Glutamatergic neuron (in vitro differentiated cells): ENCODE measurements at regions not wholly inside any gene's neighbourhood (a gene's known extent, or its start where the extent isn't known, plus 50 kb on each side); places are given as distances from the start of the nearest gene placed in this dataset.
"Not testable (repeated sequence)": the region's sequence is repeated elsewhere in the genome, so short reads cannot be mapped to it uniquely, and the experiment has no call there.

ENCODE experiments used
- DNase-seq: peaks from one replicate; pipeline ENCODE4 v3.0.0; 2022
- H3K27ac Mint-ChIP-seq: one replicate; pipeline ENCODE4 v1.8.0; 2020; ENCODE audit warnings: mild to moderate bottlenecking, mixed read lengths, inconsistent platforms; ENCODE audit not compliant: unreplicated experiment
- H3K27me3 Mint-ChIP-seq: one replicate; pipeline ENCODE4 v1.8.0; 2020; ENCODE audit warnings: mild to moderate bottlenecking, moderate library complexity, mixed read lengths, inconsistent platforms; ENCODE audit not compliant: unreplicated experiment
- H3K36me3 Mint-ChIP-seq: one replicate; pipeline ENCODE4 v1.8.0; 2020; ENCODE audit warnings: mild to moderate bottlenecking, mixed read lengths, inconsistent platforms; ENCODE audit not compliant: unreplicated experiment
- H3K4me1 Mint-ChIP-seq: one replicate; pipeline ENCODE4 v1.8.0; 2020; ENCODE audit warnings: mild to moderate bottlenecking, low read depth, mixed read lengths, inconsistent platforms; ENCODE audit not compliant: unreplicated experiment
- H3K4me3 Mint-ChIP-seq: one replicate; pipeline ENCODE4 v1.8.0; 2020; ENCODE audit warnings: mild to moderate bottlenecking, mixed read lengths, inconsistent platforms; ENCODE audit not compliant: unreplicated experiment
- H3K9me3 Mint-ChIP-seq: one replicate; pipeline ENCODE4 v1.8.0; 2020; ENCODE audit warnings: mild to moderate bottlenecking, moderate library complexity, mixed read lengths, inconsistent platforms; ENCODE audit not compliant: unreplicated experiment
- TF ChIP-seq, protein P1 (sequence below): fragments of 200-600 bp; sonication (generic); IDR thresholded peaks from one replicate; pipeline ENCODE4 v1.5.0; 2021; ENCODE audit not compliant: partially characterized antibody, unreplicated experiment

DNA sequence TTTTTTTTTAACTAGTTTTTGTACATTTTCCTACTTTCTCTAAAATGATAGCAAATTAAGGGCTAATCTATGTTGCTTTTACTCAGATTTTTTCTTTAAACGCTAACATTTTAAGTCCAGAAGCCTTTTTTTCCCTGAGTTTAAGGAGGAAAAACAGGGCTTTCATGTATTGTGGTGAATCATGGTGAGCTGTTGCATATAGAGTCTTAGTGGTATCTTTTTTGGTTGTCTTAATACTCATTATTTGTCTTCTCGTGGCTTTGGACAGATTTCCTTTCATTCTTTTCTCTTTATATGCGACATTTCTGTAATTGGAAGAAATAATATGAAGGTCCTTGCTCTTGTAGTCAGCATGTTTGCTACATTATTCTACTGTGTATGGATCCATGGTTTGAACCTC is 1015.6 kb downstream of the PLA2G4A start:
- TF ChIP-seq, protein P1, sequence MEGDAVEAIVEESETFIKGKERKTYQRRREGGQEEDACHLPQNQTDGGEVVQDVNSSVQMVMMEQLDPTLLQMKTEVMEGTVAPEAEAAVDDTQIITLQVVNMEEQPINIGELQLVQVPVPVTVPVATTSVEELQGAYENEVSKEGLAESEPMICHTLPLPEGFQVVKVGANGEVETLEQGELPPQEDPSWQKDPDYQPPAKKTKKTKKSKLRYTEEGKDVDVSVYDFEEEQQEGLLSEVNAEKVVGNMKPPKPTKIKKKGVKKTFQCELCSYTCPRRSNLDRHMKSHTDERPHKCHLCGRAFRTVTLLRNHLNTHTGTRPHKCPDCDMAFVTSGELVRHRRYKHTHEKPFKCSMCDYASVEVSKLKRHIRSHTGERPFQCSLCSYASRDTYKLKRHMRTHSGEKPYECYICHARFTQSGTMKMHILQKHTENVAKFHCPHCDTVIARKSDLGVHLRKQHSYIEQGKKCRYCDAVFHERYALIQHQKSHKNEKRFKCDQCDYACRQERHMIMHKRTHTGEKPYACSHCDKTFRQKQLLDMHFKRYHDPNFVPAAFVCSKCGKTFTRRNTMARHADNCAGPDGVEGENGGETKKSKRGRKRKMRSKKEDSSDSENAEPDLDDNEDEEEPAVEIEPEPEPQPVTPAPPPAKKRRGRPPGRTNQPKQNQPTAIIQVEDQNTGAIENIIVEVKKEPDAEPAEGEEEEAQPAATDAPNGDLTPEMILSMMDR = no peak
- no peaks in the 10 kb centered on the region for H3K9me3 Mint-ChIP-seq
- H3K27ac Mint-ChIP-seq = no peak overlapping the region
- DNase-seq = no peak
- no peak overlapping the region for H3K4me3 Mint-ChIP-seq
- H3K4me1 Mint-ChIP-seq = no peaks in the 10 kb centered on the region
- no peaks in the 10 kb centered on the region for H3K27me3 Mint-ChIP-seq
- no peaks in the 10 kb centered on the region for H3K36me3 Mint-ChIP-seq

DNA sequence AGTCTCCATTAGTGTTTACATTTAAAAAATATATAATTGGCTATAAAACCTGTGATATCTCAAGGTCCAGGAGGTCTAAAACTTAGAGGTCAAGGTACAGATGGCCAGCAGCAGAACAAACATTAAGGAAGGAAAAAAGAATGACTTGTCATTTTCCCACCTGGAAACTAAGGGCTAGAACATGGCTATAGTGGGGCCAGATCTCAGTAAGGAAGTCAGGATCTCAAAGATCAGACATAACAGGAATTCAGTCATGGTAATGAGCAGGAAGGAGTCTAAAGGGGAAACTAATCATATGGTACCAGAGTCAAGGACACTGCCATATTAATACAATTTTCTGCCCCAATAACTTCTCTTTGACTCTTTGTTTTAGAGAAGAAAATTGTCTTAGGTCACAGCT is 1018.8 kb downstream of the PLA2G4A start:
- H3K4me1 Mint-ChIP-seq = no peaks in the 10 kb centered on the region
- no peaks in the 10 kb centered on the region for H3K9me3 Mint-ChIP-seq
- H3K27ac Mint-ChIP-seq = no peak overlapping the region
- peaks cover 2% of the 10 kb centered on the region for H3K27me3 Mint-ChIP-seq
- TF ChIP-seq, protein P1 = no peak
- peaks cover 4% of the 10 kb centered on the region for H3K36me3 Mint-ChIP-seq
- no peak overlapping the region for H3K4me3 Mint-ChIP-seq
- no peak for DNase-seq

DNA sequence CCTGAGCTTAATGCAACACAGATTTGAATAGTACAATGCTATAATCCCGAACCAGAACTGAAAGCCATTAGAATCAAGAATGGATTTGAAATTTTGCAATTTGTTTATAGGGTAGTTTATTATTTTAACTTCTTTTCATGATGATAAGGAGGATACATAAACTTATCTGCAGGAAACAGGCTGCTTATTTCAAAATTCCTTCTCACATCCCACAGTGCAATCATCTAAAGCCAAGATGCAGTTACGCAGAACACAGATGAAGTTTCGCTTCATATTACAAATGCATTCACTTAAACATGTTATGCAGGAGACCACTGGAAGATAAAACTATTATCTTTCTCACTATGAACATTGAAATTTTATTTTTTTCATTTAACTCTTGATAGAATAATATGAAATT is 1019.6 kb downstream of the PLA2G4A start:
- Mint-ChIP-seq H3K27me3 (peaks cover 2% of the 10 kb centered on the region), H3K9me3 (no peaks in the 10 kb centered on the region), H3K36me3 (peaks cover 4% of the 10 kb centered on the region), H3K27ac (no peak overlapping the region), H3K4me1 (no peaks in the 10 kb centered on the region), H3K4me3 (no peak overlapping the region)
- DNase-seq = no peak
- TF ChIP-seq, protein P1 = no peak

DNA sequence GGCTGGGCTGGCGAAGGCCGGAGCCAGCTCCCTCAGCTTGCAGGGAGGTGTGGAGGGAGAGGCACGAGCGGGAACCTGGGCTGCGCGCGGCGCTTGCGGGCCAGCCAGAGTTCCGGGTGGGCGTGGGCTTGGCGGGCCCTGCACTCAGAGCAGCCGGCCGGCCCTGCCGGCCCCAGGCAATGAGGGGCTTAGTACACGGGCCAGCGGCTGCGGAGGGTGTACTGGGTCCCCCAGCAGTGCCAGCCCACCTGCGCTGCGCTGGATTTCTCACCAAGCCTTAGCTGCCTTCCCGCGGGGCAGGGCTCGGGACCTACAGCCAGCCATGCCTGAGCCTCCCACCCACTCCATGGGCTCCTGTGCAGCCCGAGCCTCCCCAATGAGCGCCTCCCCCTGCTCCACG is 1021.4 kb downstream of the PLA2G4A start:
- H3K4me3 Mint-ChIP-seq, H3K27me3 Mint-ChIP-seq, DNase-seq, H3K9me3 Mint-ChIP-seq, H3K27ac Mint-ChIP-seq, H3K36me3 Mint-ChIP-seq, H3K4me1 Mint-ChIP-seq: not testable (repeated sequence)

DNA sequence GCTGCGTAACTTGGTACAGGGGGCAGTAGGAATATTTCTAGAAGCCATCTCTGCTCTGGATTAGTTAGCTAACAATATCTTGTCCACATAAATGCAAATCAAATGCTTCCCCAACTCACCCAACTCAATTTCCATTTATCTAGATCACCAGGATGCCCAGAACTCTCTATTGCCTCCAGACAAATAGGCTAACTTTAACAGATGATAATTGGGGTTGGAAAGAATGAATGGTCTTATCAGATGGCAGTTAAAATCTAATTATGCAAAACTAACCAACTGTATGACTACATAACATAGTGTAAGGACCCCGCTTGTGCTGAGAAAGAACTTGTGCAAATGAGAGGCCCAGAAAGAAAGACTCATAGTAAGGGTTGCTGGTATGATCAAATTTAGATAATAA is 1024.8 kb downstream of the PLA2G4A start:
- TF ChIP-seq, protein P1 = no peak
- no peak overlapping the region for H3K27ac Mint-ChIP-seq
- H3K4me1 Mint-ChIP-seq = no peaks in the 10 kb centered on the region

DNA sequence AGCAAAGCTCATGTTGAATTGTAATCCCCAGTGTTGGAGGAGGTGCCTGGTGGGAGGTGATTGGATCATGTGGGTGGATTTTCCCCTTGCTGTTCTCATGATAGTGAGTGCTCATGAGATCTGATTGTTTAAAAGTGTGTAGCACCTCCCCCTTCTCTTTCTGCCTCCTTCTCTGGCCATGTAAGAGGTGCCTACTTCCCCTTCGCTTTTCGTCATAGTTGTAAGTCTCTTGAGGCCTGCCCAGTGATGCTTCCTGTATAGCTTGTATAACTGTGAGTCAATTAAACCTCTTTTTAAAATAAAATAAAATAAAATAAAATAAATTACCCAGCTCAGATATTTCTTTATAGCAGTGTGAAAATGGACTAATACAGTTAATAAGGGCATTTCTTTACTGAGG is 1025.7 kb downstream of the PLA2G4A start:
- Mint-ChIP-seq H3K27ac (no peak overlapping the region), H3K36me3 (peaks cover 4% of the 10 kb centered on the region), H3K4me1 (no peaks in the 10 kb centered on the region), H3K9me3 (no peaks in the 10 kb centered on the region), H3K27me3 (peaks cover 2% of the 10 kb centered on the region), H3K4me3 (no peak overlapping the region)
- no peak for DNase-seq
- TF ChIP-seq, protein P1 = no peak

More for the DNA sequence above, 1024.8 kb downstream of the PLA2G4A start:
- H3K27me3 Mint-ChIP-seq = peaks cover 2% of the 10 kb centered on the region
- H3K9me3 Mint-ChIP-seq = no peaks in the 10 kb centered on the region
- DNase-seq = no peak
- no peak overlapping the region for H3K4me3 Mint-ChIP-seq
- peaks cover 4% of the 10 kb centered on the region for H3K36me3 Mint-ChIP-seq
